Neural cell (in vitro differentiated cells): ENCODE measurements at regions not wholly inside any gene's neighbourhood (a gene's known extent, or its start where the extent isn't known, plus 50 kb on each side); places are given as distances from the start of the nearest gene placed in this dataset.

Experiments
- H2AFZ ChIP-seq: fragments of 200-600, 300-800 bp; sonication (generic), shearing (Covaris generic); 2 replicates; pipeline ENCODE4 v1.6.0; 2014; ENCODE audit warnings: low read depth, mild to moderate bottlenecking, antibody characterized with exemption, low read length, moderate library complexity
- H3F3A ChIP-seq: fragments of 200-600 bp; shearing (Covaris generic); 2 replicates; pipeline ENCODE4 v1.6.1; 2016; ENCODE audit warnings: mild to moderate bottlenecking, moderate library complexity, mixed read lengths, antibody characterized with exemption, low read length; ENCODE audit not compliant: insufficient read depth, poor library complexity, severe bottlenecking
- H3K27ac ChIP-seq: fragments of 200-600, 300-800 bp; sonication (generic), shearing (Covaris generic); 2 replicates; pipeline ENCODE4 v1.5.1; 2014; ENCODE audit warnings: mild to moderate bottlenecking, low read length, moderate library complexity
- H3K27me3 ChIP-seq: fragments of 300-800, 200-600 bp; sonication (generic), shearing (Covaris generic); 2 replicates; pipeline ENCODE4 v1.6.0; 2014; ENCODE audit warnings: mild to moderate bottlenecking, low read depth, low read length, moderate library complexity; ENCODE audit not compliant: insufficient read depth
- H3K36me3 ChIP-seq: fragments of 300-800, 200-600 bp; sonication (generic), shearing (Covaris generic); 2 replicates; pipeline ENCODE4 v1.5.1; 2014; ENCODE audit warnings: mild to moderate bottlenecking, antibody characterized with exemption, low read length, moderate library complexity; ENCODE audit not compliant: insufficient read depth
- H3K4me2 ChIP-seq: fragments of 300-800, 200-600 bp; sonication (generic), shearing (Covaris generic); 2 replicates; pipeline ENCODE4 v1.6.0; 2014; ENCODE audit warnings: mild to moderate bottlenecking, low read length
- H3K4me3 ChIP-seq: fragments of 300-800, 200-600 bp; sonication (generic), shearing (Covaris generic); 2 replicates; pipeline ENCODE4 v1.5.1; 2014; ENCODE audit warnings: mild to moderate bottlenecking, low read length, moderate library complexity
- H3K79me2 ChIP-seq: fragments of 200-600 bp; shearing (Covaris generic); replicated peaks from 2 replicates; pipeline ENCODE4 v1.6.0; 2014; ENCODE audit warnings: mild to moderate bottlenecking, low read length, moderate library complexity; ENCODE audit not compliant: insufficient read depth
- H3K9ac ChIP-seq: fragments of 300-800, 200-600 bp; sonication (generic), shearing (Covaris generic); 2 replicates; pipeline ENCODE4 v1.6.1; 2016; ENCODE audit warnings: mild to moderate bottlenecking, low read length, mixed read lengths
- H3K9me2 ChIP-seq: fragments of 200-600 bp; shearing (Covaris generic); 2 replicates; pipeline ENCODE4 v1.6.1; 2016; ENCODE audit warnings: mild to moderate bottlenecking, low read length, mixed read lengths; ENCODE audit not compliant: insufficient read depth
- H3K9me3 ChIP-seq: fragments of 200-600, 300-800 bp; sonication (generic), shearing (Covaris generic); 2 replicates; pipeline ENCODE4 v1.6.1; 2016; ENCODE audit warnings: mild to moderate bottlenecking, mixed run types, low read length, moderate library complexity, mixed read lengths
- H4K20me1 ChIP-seq: fragments of 200-600 bp; shearing (Covaris generic); 2 replicates; pipeline ENCODE4 v1.6.1; 2016; ENCODE audit warnings: mild to moderate bottlenecking, mixed run types; ENCODE audit not compliant: insufficient read depth
- EP300 ChIP-seq: fragments of 450-650 bp; conservative IDR thresholded peaks from 2 replicates; pipeline ENCODE4 v1.6.1; 2014; ENCODE audit warnings: antibody characterized with exemption, mild to moderate bottlenecking, moderate library complexity; ENCODE audit not compliant: poor library complexity, severe bottlenecking
- EZH2 ChIP-seq: fragments of 200-600, 300-800 bp; shearing (Covaris generic), sonication (generic); IDR thresholded peaks from 2 replicates; pipeline ENCODE4 v1.6.1; 2014; ENCODE audit warnings: antibody characterized with exemption, low read length, borderline replicate concordance, mild to moderate bottlenecking; ENCODE audit not compliant: insufficient read depth, poor library complexity, severe bottlenecking
- MXI1 ChIP-seq: fragments of 450-650 bp; conservative IDR thresholded peaks from 2 replicates; pipeline ENCODE4 v1.6.1; 2014; ENCODE audit warnings: antibody characterized with exemption, mild to moderate bottlenecking; ENCODE audit not compliant: poor library complexity, severe bottlenecking
- POLR2AphosphoS5 ChIP-seq: IDR thresholded peaks from 2 replicates; pipeline ENCODE4 v1.6.1; 2012
- RAD21 ChIP-seq: fragments of 450-650 bp; conservative IDR thresholded peaks from 2 replicates; pipeline ENCODE4 v1.6.1; 2014; ENCODE audit warnings: antibody characterized with exemption, mild to moderate bottlenecking, moderate library complexity
- SMC3 ChIP-seq: fragments of 450-650 bp; conservative IDR thresholded peaks from 2 replicates; pipeline ENCODE4 v1.6.1; 2014; ENCODE audit warnings: antibody characterized with exemption, mild to moderate bottlenecking, moderate library complexity; ENCODE audit not compliant: poor library complexity
- TAF1 ChIP-seq: IDR thresholded peaks from 2 replicates; pipeline ENCODE4 v1.6.1; 2012; ENCODE audit warnings: low read depth
- TF ChIP-seq, protein P1 (sequence below): fragments of 450-650 bp; IDR thresholded peaks from 2 replicates; pipeline ENCODE4 v1.5.1; 2014; ENCODE audit warnings: antibody characterized with exemption, mild to moderate bottlenecking, moderate library complexity; ENCODE audit not compliant: poor library complexity, severe bottlenecking
- TF ChIP-seq, protein P2 (sequence below): IDR thresholded peaks from 2 replicates; pipeline ENCODE4 v1.6.1; 2012; ENCODE audit warnings: borderline replicate concordance

DNA sequence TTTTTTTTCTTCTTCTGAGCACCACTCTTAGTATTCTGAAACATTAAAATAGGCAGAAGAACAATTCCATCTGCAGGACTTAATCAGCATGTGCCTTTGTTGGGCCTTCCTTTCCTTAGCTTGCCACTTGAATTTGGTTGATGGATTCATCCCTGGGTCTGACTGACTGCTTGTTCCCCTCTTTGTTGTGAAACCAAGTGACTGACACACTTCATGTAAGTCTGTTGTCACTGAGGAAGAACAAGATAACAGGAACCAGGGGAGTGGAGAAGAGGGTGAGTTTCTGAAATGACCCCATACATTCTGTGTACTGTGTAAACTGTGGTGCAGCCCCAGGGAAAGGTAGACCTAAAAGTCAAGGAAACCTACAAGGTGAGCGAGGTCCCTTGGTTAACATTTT, 188.7 kb upstream of the TBC1D5 start:
- no peaks in the 10 kb centered on the region for H3K9me3 ChIP-seq
- TF ChIP-seq SMC3, result no peak
- TF ChIP-seq MXI1, result no peak
- TF ChIP-seq POLR2AphosphoS5, result no peak
- no peak for TF ChIP-seq RAD21
- TF ChIP-seq, protein P1, sequence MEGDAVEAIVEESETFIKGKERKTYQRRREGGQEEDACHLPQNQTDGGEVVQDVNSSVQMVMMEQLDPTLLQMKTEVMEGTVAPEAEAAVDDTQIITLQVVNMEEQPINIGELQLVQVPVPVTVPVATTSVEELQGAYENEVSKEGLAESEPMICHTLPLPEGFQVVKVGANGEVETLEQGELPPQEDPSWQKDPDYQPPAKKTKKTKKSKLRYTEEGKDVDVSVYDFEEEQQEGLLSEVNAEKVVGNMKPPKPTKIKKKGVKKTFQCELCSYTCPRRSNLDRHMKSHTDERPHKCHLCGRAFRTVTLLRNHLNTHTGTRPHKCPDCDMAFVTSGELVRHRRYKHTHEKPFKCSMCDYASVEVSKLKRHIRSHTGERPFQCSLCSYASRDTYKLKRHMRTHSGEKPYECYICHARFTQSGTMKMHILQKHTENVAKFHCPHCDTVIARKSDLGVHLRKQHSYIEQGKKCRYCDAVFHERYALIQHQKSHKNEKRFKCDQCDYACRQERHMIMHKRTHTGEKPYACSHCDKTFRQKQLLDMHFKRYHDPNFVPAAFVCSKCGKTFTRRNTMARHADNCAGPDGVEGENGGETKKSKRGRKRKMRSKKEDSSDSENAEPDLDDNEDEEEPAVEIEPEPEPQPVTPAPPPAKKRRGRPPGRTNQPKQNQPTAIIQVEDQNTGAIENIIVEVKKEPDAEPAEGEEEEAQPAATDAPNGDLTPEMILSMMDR, result no peak
- TF ChIP-seq, protein P2, sequence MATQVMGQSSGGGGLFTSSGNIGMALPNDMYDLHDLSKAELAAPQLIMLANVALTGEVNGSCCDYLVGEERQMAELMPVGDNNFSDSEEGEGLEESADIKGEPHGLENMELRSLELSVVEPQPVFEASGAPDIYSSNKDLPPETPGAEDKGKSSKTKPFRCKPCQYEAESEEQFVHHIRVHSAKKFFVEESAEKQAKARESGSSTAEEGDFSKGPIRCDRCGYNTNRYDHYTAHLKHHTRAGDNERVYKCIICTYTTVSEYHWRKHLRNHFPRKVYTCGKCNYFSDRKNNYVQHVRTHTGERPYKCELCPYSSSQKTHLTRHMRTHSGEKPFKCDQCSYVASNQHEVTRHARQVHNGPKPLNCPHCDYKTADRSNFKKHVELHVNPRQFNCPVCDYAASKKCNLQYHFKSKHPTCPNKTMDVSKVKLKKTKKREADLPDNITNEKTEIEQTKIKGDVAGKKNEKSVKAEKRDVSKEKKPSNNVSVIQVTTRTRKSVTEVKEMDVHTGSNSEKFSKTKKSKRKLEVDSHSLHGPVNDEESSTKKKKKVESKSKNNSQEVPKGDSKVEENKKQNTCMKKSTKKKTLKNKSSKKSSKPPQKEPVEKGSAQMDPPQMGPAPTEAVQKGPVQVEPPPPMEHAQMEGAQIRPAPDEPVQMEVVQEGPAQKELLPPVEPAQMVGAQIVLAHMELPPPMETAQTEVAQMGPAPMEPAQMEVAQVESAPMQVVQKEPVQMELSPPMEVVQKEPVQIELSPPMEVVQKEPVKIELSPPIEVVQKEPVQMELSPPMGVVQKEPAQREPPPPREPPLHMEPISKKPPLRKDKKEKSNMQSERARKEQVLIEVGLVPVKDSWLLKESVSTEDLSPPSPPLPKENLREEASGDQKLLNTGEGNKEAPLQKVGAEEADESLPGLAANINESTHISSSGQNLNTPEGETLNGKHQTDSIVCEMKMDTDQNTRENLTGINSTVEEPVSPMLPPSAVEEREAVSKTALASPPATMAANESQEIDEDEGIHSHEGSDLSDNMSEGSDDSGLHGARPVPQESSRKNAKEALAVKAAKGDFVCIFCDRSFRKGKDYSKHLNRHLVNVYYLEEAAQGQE, result no peak
- TF ChIP-seq TAF1, result no peak
- TF ChIP-seq EP300, result no peak
- no peak for TF ChIP-seq EZH2
- no peak overlapping the region for H3K27ac ChIP-seq

GRCh38 chr3:17928502-17929145, 186.2 kb upstream of the TBC1D5 start:
- H2AFZ ChIP-seq, result no peak overlapping the region
- no peaks in the 10 kb centered on the region for H3K79me2 ChIP-seq
- no peak overlapping the region for H3K9ac ChIP-seq
- no peaks in the 10 kb centered on the region for H4K20me1 ChIP-seq
- no peaks in the 10 kb centered on the region for H3K27me3 ChIP-seq
- no peak overlapping the region for H3K4me2 ChIP-seq
- no peaks in the 10 kb centered on the region for H3K9me3 ChIP-seq
- H3K36me3 ChIP-seq, result no peaks in the 10 kb centered on the region
- TF ChIP-seq MXI1, result no peak
- no peak for TF ChIP-seq POLR2AphosphoS5
- TF ChIP-seq RAD21, result no peak
- TF ChIP-seq, protein P2, result no peak
- TF ChIP-seq, protein P1, result no peak
- TF ChIP-seq EP300, result no peak
- TF ChIP-seq TAF1, result no peak
- TF ChIP-seq SMC3, result no peak
- TF ChIP-seq EZH2, result no peak
- no peak overlapping the region for H3K27ac ChIP-seq
- no peak overlapping the region for H3K4me3 ChIP-seq
- no peaks in the 10 kb centered on the region for H3K9me2 ChIP-seq
- H3F3A ChIP-seq, result no peaks in the 10 kb centered on the region

More for the DNA sequence above, 188.7 kb upstream of the TBC1D5 start:
- H3F3A ChIP-seq, result no peaks in the 10 kb centered on the region
- H2AFZ ChIP-seq, result no peak overlapping the region
- no peaks in the 10 kb centered on the region for H3K9me2 ChIP-seq
- H3K4me2 ChIP-seq, result no peak overlapping the region
- no peak overlapping the region for H3K4me3 ChIP-seq
- H3K36me3 ChIP-seq, result no peaks in the 10 kb centered on the region
- H3K79me2 ChIP-seq, result no peaks in the 10 kb centered on the region
- no peaks in the 10 kb centered on the region for H3K27me3 ChIP-seq
- no peaks in the 10 kb centered on the region for H4K20me1 ChIP-seq
- H3K9ac ChIP-seq, result no peak overlapping the region
